ENCODE measurements at regions not wholly inside any gene's neighbourhood (a gene's known extent, or its start where the extent isn't known, plus 50 kb on each side); places are given as distances from the start of the nearest gene placed in this dataset.

DNA sequence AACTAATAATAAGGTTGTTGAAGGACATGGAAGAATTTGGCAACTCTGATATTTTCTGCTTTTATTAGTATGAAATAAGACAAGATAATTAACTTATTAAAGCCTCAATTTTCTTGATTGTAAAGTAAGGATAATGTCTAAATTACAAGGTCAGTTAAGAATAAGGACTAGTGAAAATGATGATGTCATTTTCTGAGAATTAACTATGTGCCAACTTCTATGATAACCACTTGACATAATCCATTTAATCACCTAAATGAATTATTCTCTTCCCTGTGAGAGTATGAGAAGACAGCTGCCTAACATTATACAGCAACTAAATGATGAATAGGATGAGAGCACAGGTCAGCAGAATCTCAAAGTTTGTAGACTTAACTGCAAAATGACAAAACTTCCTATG, 1153.4 kb upstream of the POT1 start:
- TF ChIP-seq MTA3 (IDR thresholded peaks at IDR 0.05; ENCODE audit: borderline replicate concordance): no peak
- TF ChIP-seq, protein P1, sequence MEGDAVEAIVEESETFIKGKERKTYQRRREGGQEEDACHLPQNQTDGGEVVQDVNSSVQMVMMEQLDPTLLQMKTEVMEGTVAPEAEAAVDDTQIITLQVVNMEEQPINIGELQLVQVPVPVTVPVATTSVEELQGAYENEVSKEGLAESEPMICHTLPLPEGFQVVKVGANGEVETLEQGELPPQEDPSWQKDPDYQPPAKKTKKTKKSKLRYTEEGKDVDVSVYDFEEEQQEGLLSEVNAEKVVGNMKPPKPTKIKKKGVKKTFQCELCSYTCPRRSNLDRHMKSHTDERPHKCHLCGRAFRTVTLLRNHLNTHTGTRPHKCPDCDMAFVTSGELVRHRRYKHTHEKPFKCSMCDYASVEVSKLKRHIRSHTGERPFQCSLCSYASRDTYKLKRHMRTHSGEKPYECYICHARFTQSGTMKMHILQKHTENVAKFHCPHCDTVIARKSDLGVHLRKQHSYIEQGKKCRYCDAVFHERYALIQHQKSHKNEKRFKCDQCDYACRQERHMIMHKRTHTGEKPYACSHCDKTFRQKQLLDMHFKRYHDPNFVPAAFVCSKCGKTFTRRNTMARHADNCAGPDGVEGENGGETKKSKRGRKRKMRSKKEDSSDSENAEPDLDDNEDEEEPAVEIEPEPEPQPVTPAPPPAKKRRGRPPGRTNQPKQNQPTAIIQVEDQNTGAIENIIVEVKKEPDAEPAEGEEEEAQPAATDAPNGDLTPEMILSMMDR (IDR thresholded peaks at IDR 0.05 in 2 of 3, conservative IDR thresholded peaks at IDR 0.05 in 1 of 3; ENCODE audit: insufficient read depth in 2 of 3, low read depth in 1 of 3, low read length in 3 of 3): no peak
- TF ChIP-seq POLR2AphosphoS2 (IDR thresholded peaks at IDR 0.05; ENCODE audit: low read length): no peak
- TF ChIP-seq, protein P2, sequence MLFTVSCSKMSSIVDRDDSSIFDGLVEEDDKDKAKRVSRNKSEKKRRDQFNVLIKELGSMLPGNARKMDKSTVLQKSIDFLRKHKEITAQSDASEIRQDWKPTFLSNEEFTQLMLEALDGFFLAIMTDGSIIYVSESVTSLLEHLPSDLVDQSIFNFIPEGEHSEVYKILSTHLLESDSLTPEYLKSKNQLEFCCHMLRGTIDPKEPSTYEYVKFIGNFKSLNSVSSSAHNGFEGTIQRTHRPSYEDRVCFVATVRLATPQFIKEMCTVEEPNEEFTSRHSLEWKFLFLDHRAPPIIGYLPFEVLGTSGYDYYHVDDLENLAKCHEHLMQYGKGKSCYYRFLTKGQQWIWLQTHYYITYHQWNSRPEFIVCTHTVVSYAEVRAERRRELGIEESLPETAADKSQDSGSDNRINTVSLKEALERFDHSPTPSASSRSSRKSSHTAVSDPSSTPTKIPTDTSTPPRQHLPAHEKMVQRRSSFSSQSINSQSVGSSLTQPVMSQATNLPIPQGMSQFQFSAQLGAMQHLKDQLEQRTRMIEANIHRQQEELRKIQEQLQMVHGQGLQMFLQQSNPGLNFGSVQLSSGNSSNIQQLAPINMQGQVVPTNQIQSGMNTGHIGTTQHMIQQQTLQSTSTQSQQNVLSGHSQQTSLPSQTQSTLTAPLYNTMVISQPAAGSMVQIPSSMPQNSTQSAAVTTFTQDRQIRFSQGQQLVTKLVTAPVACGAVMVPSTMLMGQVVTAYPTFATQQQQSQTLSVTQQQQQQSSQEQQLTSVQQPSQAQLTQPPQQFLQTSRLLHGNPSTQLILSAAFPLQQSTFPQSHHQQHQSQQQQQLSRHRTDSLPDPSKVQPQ (CRISPR knock-in tag; IDR thresholded peaks at IDR 0.05; ENCODE audit: borderline replicate concordance): no peak
- no peak for TF ChIP-seq BRCA1 (IDR thresholded peaks at IDR 0.05)
- no peak for TF ChIP-seq BRCA1 (CRISPR knock-in tag; IDR thresholded peaks at IDR 0.05)
- TF ChIP-seq, protein P3, sequence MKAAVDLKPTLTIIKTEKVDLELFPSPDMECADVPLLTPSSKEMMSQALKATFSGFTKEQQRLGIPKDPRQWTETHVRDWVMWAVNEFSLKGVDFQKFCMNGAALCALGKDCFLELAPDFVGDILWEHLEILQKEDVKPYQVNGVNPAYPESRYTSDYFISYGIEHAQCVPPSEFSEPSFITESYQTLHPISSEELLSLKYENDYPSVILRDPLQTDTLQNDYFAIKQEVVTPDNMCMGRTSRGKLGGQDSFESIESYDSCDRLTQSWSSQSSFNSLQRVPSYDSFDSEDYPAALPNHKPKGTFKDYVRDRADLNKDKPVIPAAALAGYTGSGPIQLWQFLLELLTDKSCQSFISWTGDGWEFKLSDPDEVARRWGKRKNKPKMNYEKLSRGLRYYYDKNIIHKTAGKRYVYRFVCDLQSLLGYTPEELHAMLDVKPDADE (conservative IDR thresholded peaks at IDR 0.05; ENCODE audit: control insufficient read depth, low read depth, low read length): no peak
